ENCODE measurements at regions not wholly inside any gene's neighbourhood (a gene's known extent, or its start where the extent isn't known, plus 50 kb on each side); places are given as distances from the start of the nearest gene placed in this dataset.

GRCh38 chr2:18077231-18077630 lies 198.8 kb downstream of the KCNS3 start:
- no peak overlapping the region for H4K8ac ChIP-seq (ENCODE audit: extremely low read depth, insufficient read depth, low read length)
- FAIRE-seq = no peak
- no peak overlapping the region for H2AFZ ChIP-seq (ENCODE audit: low read length)
- no peak overlapping the region for H3K4me3 ChIP-seq (ENCODE audit: extremely low read depth in 1 of 4, insufficient read depth in 2 of 4, low read depth in 3 of 4, low read length in 4 of 4)
- no peak overlapping the region for H2BK120ac ChIP-seq (replicated peaks; ENCODE audit: low read depth, low read length)
- H3K79me1 ChIP-seq (ENCODE audit: low read depth, low read length) = no peaks in the 10 kb centered on the region
- no peak overlapping the region for H3K18ac ChIP-seq (ENCODE audit: extremely low read depth, low read length)
- no peaks in the 10 kb centered on the region for H4K20me1 ChIP-seq (replicated peaks in 1 of 2; ENCODE audit: control insufficient read depth in 1 of 2, insufficient read depth in 2 of 2, low read length in 2 of 2)
- no peaks in the 10 kb centered on the region for H3K4me1 ChIP-seq (replicated peaks in 1 of 4; ENCODE audit: control insufficient read depth in 3 of 4, insufficient read depth in 4 of 4, low read length in 3 of 4)
- H3K9me3 ChIP-seq (ENCODE audit: insufficient read depth in 2 of 2, low read depth in 1 of 2, low read length in 1 of 2) = no peaks in the 10 kb centered on the region
- no peak overlapping the region for H3K9ac ChIP-seq (replicated peaks in 1 of 4; ENCODE audit: extremely low read depth in 1 of 4, low read depth in 3 of 4, low read length in 3 of 4)
- H3K36me3 ChIP-seq (ENCODE audit: control insufficient read depth in 2 of 4, insufficient read depth in 4 of 4, low read length in 3 of 4) = no peaks in the 10 kb centered on the region
- H4K5ac ChIP-seq (ENCODE audit: insufficient read length, low read depth, low read length) = no peak overlapping the region
- H2BK5ac ChIP-seq (ENCODE audit: low read depth, low read length) = no peak overlapping the region
- H3K4ac ChIP-seq (replicated peaks; ENCODE audit: insufficient read length, low read depth, low read length) = no peak overlapping the region
- no peak overlapping the region for H4K91ac ChIP-seq (replicated peaks; ENCODE audit: insufficient read length, low read length)
- CTCF ChIA-PET (ENCODE audit: partially characterized antibody) = interaction anchor here (1.0 to 3.2 kb wide), 4 partner anchors 15 to 151 kb away, joined by 3 to 9 read pairs (median 5); no protein-coding TSS in a partner anchor
- no peak overlapping the region for H3K56ac ChIP-seq (replicated peaks; ENCODE audit: insufficient read length, low read depth, low read length)
- H3K27me3 ChIP-seq (replicated peaks in 1 of 4; ENCODE audit: control insufficient read depth in 3 of 4, extremely low read depth in 1 of 4, insufficient read depth in 3 of 4, low read length in 3 of 4) = no peaks in the 10 kb centered on the region
- WGBS, 2 experiments (ENCODE audit: extremely low coverage in 1 of 2, insufficient coverage in 1 of 2, insufficient read length in 1 of 2, insufficient replicate concordance in 2 of 2, low coverage in 1 of 2, low lambda C conversion rate in 2 of 2, missing lambda C conversion rate in 1 of 2) = 88% methylated on average over 1 of the region's 1 CpG; no CpG with 5 or more reads in 1 of the 2 experiments
- H2BK12ac ChIP-seq (ENCODE audit: low read depth, low read length) = no peak overlapping the region
- POLR2A ChIA-PET (ENCODE audit: partially characterized antibody) = no interaction called here
- no peak overlapping the region for H3K23ac ChIP-seq (ENCODE audit: insufficient read length)
- H2BK20ac ChIP-seq (ENCODE audit: low read length) = no peak overlapping the region
- H3K23me2 ChIP-seq (ENCODE audit: low read depth, low read length) = no peaks in the 10 kb centered on the region
- no peak overlapping the region for H3K27ac ChIP-seq (ENCODE audit: low read depth, low read length)
- no peak overlapping the region for H3K4me2 ChIP-seq (ENCODE audit: insufficient read depth in 1 of 2, low read depth in 2 of 2, low read length in 2 of 2)
- no peak overlapping the region for H2BK15ac ChIP-seq (ENCODE audit: low read length)
- no peak for DNase-seq (ENCODE audit: low read depth in 1 of 2, low spot score in 2 of 2)
- no peak overlapping the region for H2AK5ac ChIP-seq (ENCODE audit: low read depth, low read length)
- H3K79me2 ChIP-seq (ENCODE audit: control insufficient read depth in 1 of 2, insufficient read depth in 2 of 2, low read length in 2 of 2) = no peaks in the 10 kb centered on the region
- H3K14ac ChIP-seq (ENCODE audit: insufficient read length) = no peak overlapping the region
- no peak for TF ChIP-seq CHD7 (IDR thresholded peaks at IDR 0.05; ENCODE audit: insufficient replicate concordance, low read length)
